ENCODE measurements at regions not wholly inside any gene's neighbourhood (a gene's known extent, or its start where the extent isn't known, plus 50 kb on each side); places are given as distances from the start of the nearest gene placed in this dataset.

- TF ChIP-seq, protein P1, sequence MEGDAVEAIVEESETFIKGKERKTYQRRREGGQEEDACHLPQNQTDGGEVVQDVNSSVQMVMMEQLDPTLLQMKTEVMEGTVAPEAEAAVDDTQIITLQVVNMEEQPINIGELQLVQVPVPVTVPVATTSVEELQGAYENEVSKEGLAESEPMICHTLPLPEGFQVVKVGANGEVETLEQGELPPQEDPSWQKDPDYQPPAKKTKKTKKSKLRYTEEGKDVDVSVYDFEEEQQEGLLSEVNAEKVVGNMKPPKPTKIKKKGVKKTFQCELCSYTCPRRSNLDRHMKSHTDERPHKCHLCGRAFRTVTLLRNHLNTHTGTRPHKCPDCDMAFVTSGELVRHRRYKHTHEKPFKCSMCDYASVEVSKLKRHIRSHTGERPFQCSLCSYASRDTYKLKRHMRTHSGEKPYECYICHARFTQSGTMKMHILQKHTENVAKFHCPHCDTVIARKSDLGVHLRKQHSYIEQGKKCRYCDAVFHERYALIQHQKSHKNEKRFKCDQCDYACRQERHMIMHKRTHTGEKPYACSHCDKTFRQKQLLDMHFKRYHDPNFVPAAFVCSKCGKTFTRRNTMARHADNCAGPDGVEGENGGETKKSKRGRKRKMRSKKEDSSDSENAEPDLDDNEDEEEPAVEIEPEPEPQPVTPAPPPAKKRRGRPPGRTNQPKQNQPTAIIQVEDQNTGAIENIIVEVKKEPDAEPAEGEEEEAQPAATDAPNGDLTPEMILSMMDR (IDR thresholded peaks at IDR 0.05): no peak
- TF ChIP-seq POLR2A (IDR thresholded peaks at IDR 0.05): no peak
Measured at GRCh38 chr18:22541232-22541631, 123.5 kb upstream of the CTAGE1 start.
